ENCODE measurements at regions not wholly inside any gene's neighbourhood (a gene's known extent, or its start where the extent isn't known, plus 50 kb on each side); places are given as distances from the start of the nearest gene placed in this dataset.

- ATAC-seq, result no peak
- TF ChIP-seq POU6F1 (CRISPR knock-in tag; IDR thresholded peaks at IDR 0.05; ENCODE audit: borderline replicate concordance, low read depth) (no peak), TCF4 (CRISPR knock-in tag; IDR thresholded peaks at IDR 0.05; ENCODE audit: borderline replicate concordance) (no peak), ZNF8 (CRISPR knock-in tag; IDR thresholded peaks at IDR 0.05) (no peak), CSRNP3 (CRISPR knock-in tag; IDR thresholded peaks at IDR 0.05) (no peak), TOX (CRISPR knock-in tag; IDR thresholded peaks at IDR 0.05; ENCODE audit: borderline replicate concordance) (no peak), TSHZ2 (CRISPR knock-in tag; IDR thresholded peaks at IDR 0.05) (no peak), ZNF70 (CRISPR knock-in tag; IDR thresholded peaks at IDR 0.05) (no peak), ZFP3 (CRISPR knock-in tag; IDR thresholded peaks at IDR 0.05) (no peak), GLIS3 (CRISPR knock-in tag; IDR thresholded peaks at IDR 0.05) (no peak), ZFP30 (CRISPR knock-in tag; IDR thresholded peaks at IDR 0.05) (no peak), ZC3H10 (CRISPR knock-in tag; IDR thresholded peaks at IDR 0.05) (no peak), ESRRG (CRISPR knock-in tag; IDR thresholded peaks at IDR 0.05) (no peak), ZNF565 (CRISPR knock-in tag; conservative IDR thresholded peaks at IDR 0.05; ENCODE audit: low read depth) (no peak), CSDC2 (CRISPR knock-in tag; IDR thresholded peaks at IDR 0.05) (no peak), RARB (CRISPR knock-in tag; IDR thresholded peaks at IDR 0.05) (no peak), PPARA (CRISPR knock-in tag; IDR thresholded peaks at IDR 0.05; ENCODE audit: borderline replicate concordance) (no peak), ARNTL (CRISPR knock-in tag; IDR thresholded peaks at IDR 0.05; ENCODE audit: borderline replicate concordance, low read depth) (no peak)
These were observed 266.1 kb downstream of the ARRDC4 start for GRCh38 chr15:98226578-98226977.

GRCh38 chr15:98228846-98229245 lies 268.3 kb downstream of the ARRDC4 start:
- no peak for TF ChIP-seq POU6F1 (CRISPR knock-in tag; IDR thresholded peaks at IDR 0.05; ENCODE audit: borderline replicate concordance, low read depth)
- no peak for TF ChIP-seq ESRRG (CRISPR knock-in tag; IDR thresholded peaks at IDR 0.05)
- TF ChIP-seq ZNF565 (CRISPR knock-in tag; conservative IDR thresholded peaks at IDR 0.05; ENCODE audit: low read depth), result no peak
- TF ChIP-seq PATZ1 (CRISPR knock-in tag; IDR thresholded peaks at IDR 0.05; ENCODE audit: borderline replicate concordance), result no peak
- TF ChIP-seq ZC3H10 (CRISPR knock-in tag; IDR thresholded peaks at IDR 0.05), result no peak
- TF ChIP-seq CSRNP3 (CRISPR knock-in tag; IDR thresholded peaks at IDR 0.05), result no peak
- TF ChIP-seq RARB (CRISPR knock-in tag; IDR thresholded peaks at IDR 0.05), result no peak
- TF ChIP-seq ISL1 (CRISPR knock-in tag; IDR thresholded peaks at IDR 0.05), result no peak
- TF ChIP-seq ZNF8 (CRISPR knock-in tag; IDR thresholded peaks at IDR 0.05), result no peak
- TF ChIP-seq ZFP30 (CRISPR knock-in tag; IDR thresholded peaks at IDR 0.05), result no peak
- TF ChIP-seq TCF4 (CRISPR knock-in tag; IDR thresholded peaks at IDR 0.05; ENCODE audit: borderline replicate concordance), result no peak
- TF ChIP-seq SNAI2 (CRISPR knock-in tag; IDR thresholded peaks at IDR 0.05), result no peak
- no peak for TF ChIP-seq OSR1 (CRISPR knock-in tag; IDR thresholded peaks at IDR 0.05)
- no peak for TF ChIP-seq BACH2 (CRISPR knock-in tag; IDR thresholded peaks at IDR 0.05; ENCODE audit: borderline replicate concordance)
- no peak for TF ChIP-seq CREB5 (CRISPR knock-in tag; IDR thresholded peaks at IDR 0.05; ENCODE audit: low read depth)
- TF ChIP-seq ARNTL (CRISPR knock-in tag; IDR thresholded peaks at IDR 0.05; ENCODE audit: borderline replicate concordance, low read depth), result no peak
- TF ChIP-seq TOX (CRISPR knock-in tag; IDR thresholded peaks at IDR 0.05; ENCODE audit: borderline replicate concordance), result no peak
- TF ChIP-seq ZNF70 (CRISPR knock-in tag; IDR thresholded peaks at IDR 0.05), result no peak
- TF ChIP-seq PPARA (CRISPR knock-in tag; IDR thresholded peaks at IDR 0.05; ENCODE audit: borderline replicate concordance), result no peak
- ATAC-seq, result no peak
